Muscle layer of duodenum (tissue), 2 donors: ENCODE measurements at regions not wholly inside any gene's neighbourhood (a gene's known extent, or its start where the extent isn't known, plus 50 kb on each side); places are given as distances from the start of the nearest gene placed in this dataset.

ENCODE experiments used
- H3K27ac ChIP-seq: one replicate; pipeline ENCODE4 v1.7.0; 2013; ENCODE audit warnings: mild to moderate bottlenecking, low read length
- H3K27me3 ChIP-seq: one replicate; pipeline ENCODE4 v1.7.0; 2013; ENCODE audit warnings: low read depth, mild to moderate bottlenecking, control low read depth, low read length
- H3K36me3 ChIP-seq, 2 donors: one replicate each; pipeline ENCODE4 v1.7.0; 2013; ENCODE audit warnings: low read length in 2 of 2, control low read depth in 1 of 2, mild to moderate bottlenecking in 1 of 2; ENCODE audit not compliant: insufficient read depth in 2 of 2, control insufficient read depth in 1 of 2
- H3K4me1 ChIP-seq, 2 donors: one replicate each; pipeline ENCODE4 v1.7.0; 2013; ENCODE audit warnings: low read length in 2 of 2, mild to moderate bottlenecking in 2 of 2, control low read depth in 1 of 2, moderate library complexity in 1 of 2; ENCODE audit not compliant: insufficient read depth in 2 of 2, control insufficient read depth in 1 of 2
- H3K4me3 ChIP-seq, 2 donors: one replicate each; pipeline ENCODE4 v1.7.0; 2013; ENCODE audit warnings: low read length in 2 of 2, low read depth in 1 of 2, mild to moderate bottlenecking in 1 of 2
- H3K9me3 ChIP-seq, 2 donors: one replicate each; pipeline ENCODE4 v1.7.0; 2013; ENCODE audit warnings: low read length in 2 of 2, control low read depth in 1 of 2, mild to moderate bottlenecking in 1 of 2; ENCODE audit not compliant: control insufficient read depth in 1 of 2
- donor health status: healthy.

DNA sequence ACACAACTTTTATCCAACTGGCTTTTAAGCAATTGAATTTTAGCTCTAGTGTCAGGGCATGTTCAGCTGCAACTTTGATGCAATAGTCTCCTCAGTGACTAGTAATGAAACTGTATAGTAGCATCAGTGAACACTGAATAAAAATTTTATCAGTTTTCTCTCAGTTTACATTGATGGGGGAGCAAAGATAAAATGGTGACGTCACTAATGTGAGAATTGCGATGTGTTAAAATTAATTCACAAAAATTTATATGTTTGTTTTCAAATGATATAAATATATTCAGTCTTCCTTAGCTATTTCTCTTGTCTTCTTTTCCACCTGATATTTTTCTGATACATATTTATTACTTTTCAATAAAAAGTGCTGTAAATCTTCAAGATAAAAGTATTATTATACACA lies 508.8 kb upstream of the AGA start:
- Histone ChIP-seq H3K27me3 (no peaks in the 10 kb centered on the region), H3K4me1 (no peaks in the 10 kb centered on the region), H3K4me3 (no peak overlapping the region), H3K36me3 (no peaks in the 10 kb centered on the region), H3K27ac (no peak overlapping the region), H3K9me3 (no peaks in the 10 kb centered on the region)

DNA sequence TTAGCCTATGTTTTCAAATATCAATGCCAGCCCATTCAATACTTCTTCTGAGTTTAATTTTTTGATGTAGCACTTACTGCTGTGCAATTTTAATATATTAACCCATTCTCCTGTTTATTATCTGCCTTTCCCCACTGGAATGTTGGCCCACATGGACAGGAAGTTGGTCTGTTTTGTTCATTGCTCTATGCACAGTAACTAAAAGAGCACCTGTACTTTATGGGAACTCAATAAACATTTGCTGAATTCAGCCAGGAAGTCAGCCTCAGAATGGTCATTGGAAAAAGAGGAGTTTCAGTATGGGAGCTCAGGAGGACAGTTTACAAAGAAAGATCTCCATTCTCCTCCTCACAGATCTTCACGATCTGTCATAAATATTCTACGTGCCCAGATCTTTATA lies 510.5 kb upstream of the AGA start:
- Histone ChIP-seq H3K4me1 (no peaks in the 10 kb centered on the region), H3K9me3 (no peaks in the 10 kb centered on the region), H3K4me3 (no peak overlapping the region), H3K27ac (no peak overlapping the region), H3K27me3 (no peaks in the 10 kb centered on the region), H3K36me3 (no peaks in the 10 kb centered on the region)

DNA sequence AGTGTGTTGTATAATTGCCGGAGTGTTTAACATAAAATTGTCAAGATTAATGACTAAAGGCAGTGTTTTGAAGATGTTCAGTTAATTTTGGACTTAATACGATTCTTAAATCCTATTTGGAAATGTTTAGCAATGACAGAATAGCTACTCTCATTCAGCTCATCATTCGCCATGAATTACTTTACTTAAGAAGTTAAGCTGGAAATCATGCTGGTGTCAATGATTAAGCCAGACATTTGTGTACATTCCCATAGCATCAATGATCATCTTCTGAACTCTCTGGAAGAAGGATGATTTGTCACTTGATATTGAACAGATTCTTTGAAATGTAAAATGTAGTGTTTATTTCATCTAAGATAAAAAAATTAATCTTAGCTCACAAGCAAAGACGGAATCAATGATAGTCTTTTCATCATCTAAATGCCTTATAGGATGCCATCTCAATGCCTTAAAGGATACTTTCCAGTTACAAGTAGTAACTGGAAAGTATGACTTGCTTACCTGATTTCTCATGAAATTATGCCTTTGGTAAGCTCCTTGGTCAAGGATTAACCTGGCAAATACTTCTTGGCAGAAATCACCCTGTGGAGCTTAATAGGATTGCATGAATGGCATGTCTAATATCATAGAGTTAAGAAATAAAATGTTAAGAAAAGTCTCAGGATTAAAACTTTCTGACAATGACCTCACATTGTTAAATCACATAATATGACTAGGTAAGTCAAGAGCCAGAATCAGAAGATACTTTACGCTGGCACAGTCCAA lies 515.5 kb upstream of the AGA start:
- H3K4me1 ChIP-seq, result no peaks in the 10 kb centered on the region
- H3K4me3 ChIP-seq, result no peak overlapping the region
- H3K27me3 ChIP-seq, result no peaks in the 10 kb centered on the region
- H3K9me3 ChIP-seq, result no peaks in the 10 kb centered on the region
- H3K27ac ChIP-seq, result no peak overlapping the region
- H3K36me3 ChIP-seq, result no peaks in the 10 kb centered on the region

DNA sequence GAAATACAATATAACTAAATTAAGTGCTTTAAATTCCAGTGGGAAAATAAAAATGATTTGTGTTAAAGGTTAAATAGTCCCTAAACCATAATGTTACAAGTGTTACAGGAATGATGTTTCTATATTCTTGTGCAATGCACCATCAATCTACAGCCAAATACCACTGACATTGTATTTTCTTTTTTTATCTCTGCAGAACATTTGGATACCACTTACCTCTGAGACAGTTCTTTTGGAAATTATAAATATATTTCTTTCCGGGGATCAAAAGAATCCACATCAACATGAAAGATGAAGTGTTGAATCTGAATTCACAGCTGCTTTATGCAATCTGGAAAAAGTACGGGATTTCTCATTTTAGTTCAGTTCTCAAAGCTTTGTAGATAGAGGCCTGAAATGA lies 518.3 kb upstream of the AGA start:
- H3K27ac ChIP-seq, result no peak overlapping the region
- no peaks in the 10 kb centered on the region for H3K36me3 ChIP-seq
- no peaks in the 10 kb centered on the region for H3K4me1 ChIP-seq
- H3K9me3 ChIP-seq, result no peaks in the 10 kb centered on the region
- H3K27me3 ChIP-seq, result no peaks in the 10 kb centered on the region
- no peak overlapping the region for H3K4me3 ChIP-seq

DNA sequence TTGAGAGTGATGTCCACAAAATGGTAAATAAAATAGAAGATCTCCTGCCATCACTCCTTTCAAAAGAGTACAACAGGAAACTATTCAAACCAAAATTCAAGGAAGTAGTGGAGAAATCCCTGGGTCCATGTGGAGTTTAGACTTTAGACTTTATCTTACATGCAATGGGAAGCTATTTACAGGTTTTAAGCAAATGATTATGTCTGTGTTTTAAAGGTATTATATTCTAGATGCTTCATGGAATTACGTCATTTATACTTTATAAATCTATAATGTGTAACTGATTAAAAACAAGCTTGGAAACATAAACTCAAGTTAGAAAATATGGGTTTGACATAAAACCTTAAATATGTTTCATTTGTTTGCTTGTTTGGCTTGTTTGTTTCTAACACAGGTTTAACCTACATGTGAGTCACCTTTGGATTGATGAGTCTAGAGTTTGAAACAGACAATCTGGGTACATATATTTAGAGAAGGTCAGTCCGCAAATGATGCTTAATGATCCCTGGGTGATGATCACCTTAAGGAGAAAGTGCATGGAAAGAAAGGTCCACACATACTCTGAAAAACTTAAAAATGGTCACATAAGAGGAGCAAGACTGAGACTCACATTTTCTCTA lies 519.6 kb upstream of the AGA start:
- Histone ChIP-seq H3K27ac (no peak overlapping the region), H3K9me3 (no peaks in the 10 kb centered on the region), H3K4me3 (no peak overlapping the region), H3K36me3 (no peaks in the 10 kb centered on the region), H3K4me1 (no peaks in the 10 kb centered on the region), H3K27me3 (no peaks in the 10 kb centered on the region)

DNA sequence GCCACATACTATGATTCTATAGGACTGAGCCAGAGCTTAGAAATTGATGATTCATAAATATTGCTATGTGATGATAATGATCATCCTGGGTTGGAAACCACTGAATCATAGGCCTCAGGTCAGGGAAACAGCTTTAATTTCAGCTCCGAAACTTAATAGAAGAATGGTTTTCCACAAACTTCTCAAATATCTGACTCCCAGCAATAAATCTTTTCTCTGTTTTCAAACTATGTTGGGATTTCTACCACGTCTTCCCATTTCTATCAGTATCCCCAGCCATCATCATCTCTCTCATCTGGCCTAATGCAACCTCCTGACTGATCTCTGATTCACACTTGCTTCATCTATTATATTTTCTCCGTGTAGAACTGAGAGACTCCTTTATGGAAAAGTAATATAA lies 521.8 kb upstream of the AGA start:
- H3K27me3 ChIP-seq, result no peaks in the 10 kb centered on the region
- H3K27ac ChIP-seq, result no peak overlapping the region
- no peak overlapping the region for H3K4me3 ChIP-seq
- H3K9me3 ChIP-seq, result no peaks in the 10 kb centered on the region
- H3K4me1 ChIP-seq, result no peaks in the 10 kb centered on the region
- no peaks in the 10 kb centered on the region for H3K36me3 ChIP-seq

DNA sequence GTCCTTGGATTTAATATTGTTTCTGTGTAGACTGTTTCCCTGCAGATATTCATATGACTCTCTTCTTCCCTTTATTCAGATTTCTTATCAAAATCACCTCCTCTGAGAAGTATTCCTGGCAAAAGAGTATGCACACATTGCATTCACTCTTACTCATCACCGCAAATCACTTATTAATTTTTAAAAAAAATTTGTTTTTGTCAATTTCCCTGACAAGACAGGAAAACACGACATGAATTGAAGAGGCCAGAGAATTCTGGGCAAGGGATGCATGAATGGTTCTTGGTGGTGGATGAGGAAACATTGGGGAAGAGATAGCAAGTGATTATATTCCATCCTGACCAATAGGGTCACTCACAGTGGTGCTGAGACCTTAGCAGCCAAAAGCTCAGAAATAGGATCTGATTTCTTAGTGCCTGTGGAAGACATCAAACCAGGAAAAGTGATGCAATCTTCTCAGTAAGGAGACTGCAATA lies 522.5 kb upstream of the AGA start:
- H3K4me3 ChIP-seq, result no peak overlapping the region
- H3K4me1 ChIP-seq, result no peaks in the 10 kb centered on the region
- H3K9me3 ChIP-seq, result no peaks in the 10 kb centered on the region
- no peaks in the 10 kb centered on the region for H3K36me3 ChIP-seq
- no peak overlapping the region for H3K27ac ChIP-seq
- H3K27me3 ChIP-seq, result no peaks in the 10 kb centered on the region

DNA sequence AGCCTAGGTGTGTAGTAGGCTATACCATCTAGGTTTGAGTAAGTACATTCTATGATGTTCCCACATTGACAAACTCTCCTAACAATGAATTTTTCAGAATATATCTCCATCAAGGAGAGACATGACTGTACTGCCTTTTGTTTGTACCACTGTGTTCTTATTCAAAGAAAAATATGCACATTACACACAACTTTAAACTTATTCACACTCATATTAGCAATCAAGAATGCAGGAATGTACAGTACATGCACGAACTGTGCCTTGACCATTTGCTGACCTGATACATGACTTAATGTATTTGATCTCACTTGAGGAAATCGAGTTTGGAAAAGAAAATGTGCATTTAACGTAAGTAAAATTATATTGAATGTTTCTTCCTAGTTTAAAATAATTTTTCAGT lies 525.1 kb upstream of the AGA start:
- Histone ChIP-seq H3K27ac (no peak overlapping the region), H3K4me1 (no peaks in the 10 kb centered on the region), H3K27me3 (no peaks in the 10 kb centered on the region), H3K4me3 (no peak overlapping the region), H3K9me3 (no peaks in the 10 kb centered on the region), H3K36me3 (no peaks in the 10 kb centered on the region)

DNA sequence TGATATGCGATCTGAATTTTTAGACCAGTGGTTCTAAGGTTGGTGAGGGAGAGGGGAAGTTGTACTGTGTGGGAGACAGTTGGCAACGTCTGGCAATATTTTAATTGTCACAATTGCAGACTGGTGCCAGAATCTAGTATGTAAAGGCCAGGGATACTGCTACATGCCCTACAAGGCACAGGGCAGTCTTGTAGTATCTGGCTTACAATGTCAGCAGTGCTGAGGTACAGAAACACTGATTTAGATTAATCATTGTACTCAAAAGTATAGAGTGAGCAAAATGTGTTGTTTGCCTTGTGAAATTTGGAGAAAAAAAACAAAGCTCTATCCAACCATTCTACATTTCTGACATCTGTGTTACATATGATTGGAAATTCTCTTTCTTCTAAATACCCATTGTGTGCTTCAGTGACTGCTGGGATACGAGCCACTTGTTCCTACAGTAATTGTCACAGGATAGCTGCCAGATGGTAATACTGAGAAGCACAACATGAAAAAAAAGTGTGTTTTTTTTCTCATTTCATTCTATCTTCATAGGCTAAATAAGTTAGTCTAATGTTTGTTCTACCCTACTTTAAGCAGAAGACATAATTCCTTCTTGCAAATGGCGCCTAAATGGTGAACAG lies 526.7 kb upstream of the AGA start:
- Histone ChIP-seq H3K4me1 (no peaks in the 10 kb centered on the region), H3K27me3 (no peaks in the 10 kb centered on the region), H3K36me3 (no peaks in the 10 kb centered on the region), H3K4me3 (no peak overlapping the region), H3K27ac (no peak overlapping the region), H3K9me3 (no peaks in the 10 kb centered on the region)

DNA sequence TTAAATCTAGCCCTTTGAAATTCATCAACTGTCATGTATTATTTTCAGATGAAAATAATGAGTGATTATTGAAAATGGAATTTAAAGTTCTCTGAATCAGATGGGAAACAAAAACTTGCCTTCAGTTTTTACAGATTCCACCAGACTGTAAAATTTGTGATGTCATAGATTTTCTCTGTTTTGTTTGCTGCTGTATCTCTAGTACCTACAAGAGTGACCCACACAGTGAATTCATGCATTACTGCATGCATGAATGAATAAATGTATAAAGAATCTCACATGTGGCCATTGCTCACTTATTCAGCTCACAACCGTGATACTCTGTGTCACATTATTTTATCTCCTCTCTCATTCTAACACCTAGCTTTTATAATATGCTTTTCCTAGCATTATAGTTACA lies 532.2 kb upstream of the AGA start:
- Histone ChIP-seq H3K27me3 (no peaks in the 10 kb centered on the region), H3K27ac (no peak overlapping the region), H3K36me3 (no peaks in the 10 kb centered on the region), H3K4me3 (no peak overlapping the region), H3K4me1 (no peaks in the 10 kb centered on the region), H3K9me3 (no peaks in the 10 kb centered on the region)

DNA sequence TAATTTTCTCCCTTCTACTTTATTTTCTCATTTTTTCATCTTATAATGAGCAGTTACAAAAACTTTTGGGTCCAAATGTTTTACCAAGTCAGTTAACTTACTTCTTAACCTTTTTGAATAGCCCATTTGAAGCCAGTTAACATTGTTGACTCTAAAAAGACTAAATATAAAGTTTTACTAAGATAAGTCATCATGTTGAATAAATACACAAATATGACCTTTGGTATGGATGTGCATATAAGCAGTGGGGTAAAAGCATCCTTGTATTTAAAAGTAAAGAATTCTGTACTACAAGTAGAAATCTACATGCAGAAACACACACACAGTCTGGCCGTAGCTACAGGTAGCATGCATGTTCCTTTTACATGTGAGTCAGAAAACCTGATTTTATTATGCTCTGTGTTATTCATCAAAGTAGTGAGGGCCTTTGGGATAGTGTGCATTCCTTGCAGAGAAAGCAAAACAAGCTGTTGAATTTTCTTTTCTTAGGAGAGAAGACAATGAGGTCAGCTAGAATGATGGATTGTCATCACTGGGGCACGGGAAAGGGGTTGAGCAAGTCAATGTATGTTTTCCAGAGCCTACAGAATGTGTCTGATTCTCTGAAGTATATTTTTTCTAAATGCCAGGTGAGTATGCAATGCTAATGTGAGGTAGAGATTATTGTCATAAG lies 533.2 kb upstream of the AGA start:
- H3K4me3 ChIP-seq, result no peak overlapping the region
- no peaks in the 10 kb centered on the region for H3K4me1 ChIP-seq
- H3K9me3 ChIP-seq, result no peaks in the 10 kb centered on the region

More for the DNA sequence above, 533.2 kb upstream of the AGA start:
- Histone ChIP-seq H3K27me3 (no peaks in the 10 kb centered on the region), H3K27ac (no peak overlapping the region), H3K36me3 (no peaks in the 10 kb centered on the region)
